ENCODE measurements at regions not wholly inside any gene's neighbourhood (a gene's known extent, or its start where the extent isn't known, plus 50 kb on each side); places are given as distances from the start of the nearest gene placed in this dataset.

GRCh38 chr13:80400164-80400864 lies 59.4 kb upstream of the SPRY2 start:
- TF ChIP-seq CTCF (IDR thresholded peaks at IDR 0.05; ENCODE audit: extremely low read depth in 1 of 2, insufficient read depth in 1 of 2, low read depth in 1 of 2, low read length in 2 of 2), result no peak
- TF ChIP-seq GATA2 (IDR thresholded peaks at IDR 0.05; ENCODE audit: insufficient read depth, insufficient read length, low read depth, low read length), result no peak

All from endothelial cell of umbilical vein (primary cell).